HepG2 (cell line): ENCODE measurements at regions not wholly inside any gene's neighbourhood (a gene's known extent, or its start where the extent isn't known, plus 50 kb on each side); places are given as distances from the start of the nearest gene placed in this dataset.

Experiments used
- YY1 ChIP-seq: IDR thresholded peaks from 2 replicates; pipeline ENCODE4 v1.6.1; 2011; ENCODE audit warnings: low read length, low read depth, moderate library complexity, mild to moderate bottlenecking; ENCODE audit not compliant: insufficient read depth, insufficient replicate concordance
- ZNF274 ChIP-seq: sonication (generic); formaldehyde crosslinking; IDR thresholded peaks from 2 replicates; pipeline ENCODE4 v1.5.1; 2020; ENCODE audit warnings: mild to moderate bottlenecking, missing genetic modification reagents

DNA sequence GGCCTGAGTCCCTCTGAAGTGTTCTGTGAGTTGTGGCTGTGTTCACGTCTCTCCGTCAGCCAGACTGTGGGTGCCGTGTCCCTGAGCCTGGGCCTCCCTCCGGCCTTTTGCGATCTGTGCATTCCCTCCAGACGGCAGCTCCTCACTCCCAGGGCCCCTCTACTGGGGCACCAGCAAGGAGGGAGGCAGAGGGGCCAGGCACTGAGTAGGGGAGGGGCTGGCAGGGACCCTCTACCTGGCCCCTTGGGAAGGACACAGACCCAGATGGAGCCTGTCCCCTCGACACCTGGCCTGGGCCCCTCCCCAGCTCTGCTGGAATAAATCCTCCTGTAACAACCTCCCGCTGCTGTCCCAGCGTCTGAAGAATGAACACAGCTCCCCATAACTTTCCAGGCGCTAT lies 110.0 kb upstream of the NKX1-1 start:
- TF ChIP-seq YY1 = no peak
- no peak for TF ChIP-seq ZNF274 (CRISPR knock-in tag)
